Cardiac fibroblast (primary cell): ENCODE measurements at regions not wholly inside any gene's neighbourhood (a gene's known extent, or its start where the extent isn't known, plus 50 kb on each side); places are given as distances from the start of the nearest gene placed in this dataset.

Source experiments
- DNase-seq, 2 donors: peaks; one replicate each; pipeline versions ENCODE4 v3.0.0 to v3.0.0-alpha.2; 2010; ENCODE audit warnings: low read depth in 2 of 2
- H3K4me3 ChIP-seq, 2 donors: replicated peaks in 1 of 2; 1 replicate in 1 of 2; 2 replicates in 1 of 2; pipeline ENCODE4 v1.5.1; 2011; ENCODE audit warnings: low read depth in 2 of 2, low read length in 2 of 2, mild to moderate bottlenecking in 2 of 2, moderate library complexity in 1 of 2
- TF ChIP-seq, protein P1 (sequence below): IDR thresholded peaks from one replicate; pipeline ENCODE4 v1.5.1; 2011; ENCODE audit warnings: low read depth, mild to moderate bottlenecking, low read length, inconsistent platforms

DNA sequence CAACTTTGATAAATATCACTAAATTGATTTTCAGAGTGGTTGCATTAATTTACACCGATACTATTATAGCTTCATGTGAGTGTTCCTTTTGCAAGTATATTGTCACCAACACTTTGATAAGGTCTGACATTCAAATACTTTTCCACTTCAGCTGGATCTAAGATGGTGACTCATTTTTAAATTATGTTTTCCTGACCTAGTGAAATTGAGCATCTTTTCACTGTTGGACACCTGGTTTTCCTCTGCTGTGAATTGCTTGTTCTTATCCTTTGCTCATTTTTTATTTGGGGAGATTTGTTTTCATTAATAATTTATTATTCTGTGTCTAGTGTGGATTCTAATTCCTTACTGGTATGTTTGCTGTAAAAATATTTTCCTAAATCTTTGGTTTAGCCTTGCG, 85.2 kb upstream of the PRDM1 start:
- no peak for DNase-seq
- no peak overlapping the region for H3K4me3 ChIP-seq
- TF ChIP-seq, protein P1, sequence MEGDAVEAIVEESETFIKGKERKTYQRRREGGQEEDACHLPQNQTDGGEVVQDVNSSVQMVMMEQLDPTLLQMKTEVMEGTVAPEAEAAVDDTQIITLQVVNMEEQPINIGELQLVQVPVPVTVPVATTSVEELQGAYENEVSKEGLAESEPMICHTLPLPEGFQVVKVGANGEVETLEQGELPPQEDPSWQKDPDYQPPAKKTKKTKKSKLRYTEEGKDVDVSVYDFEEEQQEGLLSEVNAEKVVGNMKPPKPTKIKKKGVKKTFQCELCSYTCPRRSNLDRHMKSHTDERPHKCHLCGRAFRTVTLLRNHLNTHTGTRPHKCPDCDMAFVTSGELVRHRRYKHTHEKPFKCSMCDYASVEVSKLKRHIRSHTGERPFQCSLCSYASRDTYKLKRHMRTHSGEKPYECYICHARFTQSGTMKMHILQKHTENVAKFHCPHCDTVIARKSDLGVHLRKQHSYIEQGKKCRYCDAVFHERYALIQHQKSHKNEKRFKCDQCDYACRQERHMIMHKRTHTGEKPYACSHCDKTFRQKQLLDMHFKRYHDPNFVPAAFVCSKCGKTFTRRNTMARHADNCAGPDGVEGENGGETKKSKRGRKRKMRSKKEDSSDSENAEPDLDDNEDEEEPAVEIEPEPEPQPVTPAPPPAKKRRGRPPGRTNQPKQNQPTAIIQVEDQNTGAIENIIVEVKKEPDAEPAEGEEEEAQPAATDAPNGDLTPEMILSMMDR: no peak

DNA sequence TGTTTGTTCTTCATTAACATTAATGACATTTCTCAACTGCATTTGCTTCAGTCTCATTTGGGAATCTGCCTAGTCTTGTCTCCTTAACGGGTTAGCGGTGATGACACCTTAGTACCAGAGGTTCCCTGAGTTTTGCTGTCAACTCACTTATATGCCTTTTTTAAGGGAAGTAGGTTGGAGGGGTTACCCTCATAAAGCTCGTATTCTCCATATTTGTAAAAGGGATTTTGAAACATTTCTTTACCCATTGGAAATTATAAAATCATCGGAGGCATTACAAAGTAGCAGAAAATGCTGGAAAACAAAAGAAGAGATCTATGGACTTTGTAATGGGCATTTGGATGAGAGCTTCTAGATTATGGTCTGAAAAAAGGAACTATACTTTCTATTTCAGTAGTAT, 88.7 kb upstream of the PRDM1 start:
- H3K4me3 ChIP-seq: no peak overlapping the region
- DNase-seq: no peak

DNA sequence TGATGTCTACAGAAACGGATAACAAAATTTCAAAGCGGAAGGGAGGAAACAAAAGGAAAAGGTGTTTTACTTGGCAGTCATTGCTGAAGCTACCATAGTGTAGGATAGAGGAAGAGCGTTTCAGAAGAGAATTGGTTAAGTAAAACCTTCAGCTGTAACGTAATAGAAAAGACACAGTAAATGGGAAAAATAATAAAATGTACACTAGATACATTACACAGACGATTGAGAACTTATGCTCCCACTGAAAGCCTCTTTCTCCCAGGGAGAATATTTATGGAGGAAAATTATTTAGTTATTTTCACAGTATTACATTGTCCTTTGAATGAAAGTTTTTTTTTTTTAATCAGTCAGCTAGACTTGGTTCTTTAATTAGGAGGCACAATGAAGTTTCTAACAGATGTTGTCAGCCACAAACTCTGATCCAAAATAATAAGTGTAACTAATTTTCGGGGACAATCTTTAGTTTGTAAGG, 90.7 kb upstream of the PRDM1 start:
- no peak for DNase-seq
- TF ChIP-seq, protein P1: no peak
- peak overlapping the region in 1 of 2 donors; percentile 66 for H3K4me3 ChIP-seq

More for the DNA sequence above, 88.7 kb upstream of the PRDM1 start:
- TF ChIP-seq, protein P1: no peak

DNA sequence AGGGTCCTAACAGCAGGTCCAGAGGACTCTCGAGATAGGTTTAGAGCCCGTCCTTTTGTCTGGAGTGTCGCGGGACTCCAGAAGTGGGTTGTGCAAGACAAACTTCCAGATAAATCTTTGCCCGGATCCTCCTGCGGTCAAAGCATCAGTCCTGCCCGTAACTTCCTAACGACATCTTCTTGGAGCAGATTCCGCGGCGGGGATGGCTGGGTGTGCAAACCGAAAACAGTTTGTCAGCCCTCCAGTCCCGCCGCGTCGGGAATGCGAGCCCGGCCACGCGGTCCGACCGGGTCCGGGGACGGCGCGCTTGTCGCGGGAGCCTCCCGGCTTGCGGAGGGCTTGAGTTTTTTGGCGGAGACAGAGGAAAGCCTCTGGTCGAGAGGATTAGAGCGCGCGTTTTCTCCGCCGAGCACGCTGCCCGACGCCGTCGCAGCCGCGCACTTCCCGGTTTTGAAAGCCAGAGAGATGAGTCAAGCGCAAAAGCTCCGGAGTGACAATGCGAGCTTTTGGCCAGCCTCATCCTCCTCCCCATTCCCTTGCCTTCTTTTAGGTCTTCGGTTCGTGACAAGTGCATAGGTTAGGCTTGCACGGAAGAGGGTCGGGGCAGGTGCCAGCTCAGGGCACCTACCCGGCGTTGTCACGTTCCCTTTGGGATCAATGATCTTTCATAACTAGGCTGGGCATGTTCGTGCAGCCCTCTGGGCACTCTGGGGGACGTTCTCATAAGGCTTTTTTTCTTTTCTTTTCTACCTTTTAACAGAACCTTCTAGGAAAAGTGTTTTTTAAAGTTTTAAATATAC, 91.3 kb upstream of the PRDM1 start:
- DNase-seq: peak; percentile 45 to 76
- TF ChIP-seq, protein P1: no peak
- peak overlapping the region; percentile 50 to 66 for H3K4me3 ChIP-seq

DNA sequence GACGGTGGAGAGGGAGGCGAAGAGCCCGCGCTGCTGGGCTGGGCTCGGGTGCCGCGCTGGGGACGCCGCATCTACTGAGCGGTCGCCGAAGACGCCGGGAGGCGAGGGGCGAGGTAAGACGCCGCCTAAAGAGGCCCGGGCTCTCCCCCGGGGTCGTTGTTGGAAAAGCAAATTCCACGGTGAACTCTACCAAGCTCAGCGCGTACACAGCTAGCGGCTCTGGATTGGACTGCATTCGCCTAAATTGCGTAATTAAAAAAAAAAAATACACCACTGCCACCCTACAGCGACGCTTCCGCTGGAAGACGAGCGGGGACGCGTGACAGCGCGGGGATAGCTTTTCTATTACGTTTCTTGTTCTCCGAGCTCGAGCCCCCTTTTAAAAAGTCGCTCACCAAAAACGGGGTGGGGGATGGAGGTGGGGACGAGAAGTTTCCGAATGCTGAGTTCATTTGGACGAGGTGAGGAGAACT, 92.0 kb upstream of the PRDM1 start:
- H3K4me3 ChIP-seq: peak overlapping the region; percentile 50 to 66
- peak; percentile 19 to 54 for DNase-seq
- TF ChIP-seq, protein P1: no peak

DNA sequence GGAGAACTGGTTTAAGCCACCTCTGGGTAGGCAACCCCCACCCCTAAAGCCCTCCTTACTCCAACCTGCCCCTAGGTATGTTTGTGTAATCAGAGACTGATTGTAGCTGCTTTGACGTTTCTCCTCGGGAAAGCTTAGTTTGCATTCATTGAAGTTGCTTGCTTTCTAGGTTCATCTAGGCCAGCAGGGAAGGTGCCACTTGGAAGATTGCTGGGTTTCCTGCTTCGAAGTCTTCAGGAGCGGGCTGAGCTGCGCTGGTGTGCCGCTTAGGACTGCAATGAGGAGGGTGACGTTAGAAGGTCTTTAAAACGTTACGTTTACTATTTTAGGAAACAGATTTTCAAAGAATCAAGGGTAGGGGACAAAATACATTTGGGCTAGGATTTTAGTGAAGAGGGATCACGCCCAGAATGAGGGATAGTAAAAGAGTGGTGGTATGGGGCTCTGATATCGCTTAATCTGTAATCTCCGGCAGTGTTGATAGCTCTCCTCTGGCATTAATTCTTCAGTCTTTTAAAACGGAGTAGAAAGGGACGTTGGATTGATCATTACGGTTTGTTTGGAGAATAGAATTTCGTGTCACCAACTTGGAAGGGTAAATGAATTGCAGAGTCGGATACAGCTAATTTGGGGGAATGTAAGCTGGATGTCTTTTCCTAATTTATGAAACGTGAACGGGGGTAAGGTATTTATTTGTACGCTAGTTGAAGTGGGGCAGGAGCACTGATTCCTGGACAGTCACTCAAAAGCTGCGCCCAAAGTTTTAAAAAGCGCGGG, 92.6 kb upstream of the PRDM1 start:
- DNase-seq: no peak
- peak overlapping the region; percentile 50 to 66 for H3K4me3 ChIP-seq
- TF ChIP-seq, protein P1: no peak
